ENCODE measurements at regions not wholly inside any gene's neighbourhood (a gene's known extent, or its start where the extent isn't known, plus 50 kb on each side); places are given as distances from the start of the nearest gene placed in this dataset.

- TF ChIP-seq ZNF462 (CRISPR knock-in tag; IDR thresholded peaks at IDR 0.05) (no peak), CREB1 (CRISPR knock-in tag; IDR thresholded peaks at IDR 0.05; ENCODE audit: low read depth) (no peak), ZNF331 (CRISPR knock-in tag; IDR thresholded peaks at IDR 0.05; ENCODE audit: low read depth) (no peak), NANOG (IDR thresholded peaks at IDR 0.05; ENCODE audit: borderline replicate concordance) (no peak), CTCF (conservative IDR thresholded peaks at IDR 0.05; ENCODE audit: low read depth in 2 of 2) (no peak)
Measured at GRCh38 chr9:89985068-89985467, 380.3 kb downstream of the GADD45G start (continued).

GRCh38 chr9:89986190-89986589, 381.4 kb downstream of the GADD45G start:
- Histone ChIP-seq H3K4me1 (ENCODE audit: insufficient read depth) (no peaks in the 10 kb centered on the region), H3K9me2 (ENCODE audit: insufficient read depth) (0 out of 2 replicates have a peak, but pooled peaks cover 10% of the 10 kb centered on the region), H3K27me3 (ENCODE audit: insufficient read depth) (no peaks in the 10 kb centered on the region), H3K4me2 (no peak overlapping the region), H3K27ac (ENCODE audit: low read depth) (no peak overlapping the region), H3K4me3 (no peak overlapping the region), H2AFZ (no peak overlapping the region), H3K79me2 (replicated peaks; ENCODE audit: insufficient read depth) (no peaks in the 10 kb centered on the region), H4K20me1 (replicated peaks; ENCODE audit: insufficient read depth) (no peaks in the 10 kb centered on the region), H3F3A (replicated peaks; ENCODE audit: low read depth) (no peaks in the 10 kb centered on the region), H3K36me3 (ENCODE audit: insufficient read depth) (no peaks in the 10 kb centered on the region)
- peaks cover 25% of the 10 kb centered on the region; the same call in 2 of the 3 replicates for H3K9me3 Mint-ChIP-seq
- no peaks in the 10 kb centered on the region for H3K4me1 Mint-ChIP-seq
- H3K36me3 Mint-ChIP-seq (ENCODE audit: low read depth): peaks cover 4% of the 10 kb centered on the region; the same call in 1 of the 3 replicates
- H3K27me3 Mint-ChIP-seq (ENCODE audit: insufficient read depth, low read depth, poor library complexity): no peaks in the 10 kb centered on the region
- ATAC-seq (no peak), DNase-seq (ENCODE audit: low spot score) (no peak)
- no peak overlapping the region for H3K27ac Mint-ChIP-seq
- H3K4me3 Mint-ChIP-seq: no peak overlapping the region
- no peak for TF ChIP-seq CREB1 (CRISPR knock-in tag; IDR thresholded peaks at IDR 0.05; ENCODE audit: low read depth)
- TF ChIP-seq ZNF114 (CRISPR knock-in tag; IDR thresholded peaks at IDR 0.05): no peak
- TF ChIP-seq EZH2 (IDR thresholded peaks at IDR 0.05; ENCODE audit: low read depth, unreplicated experiment): no peak
- no peak for TF ChIP-seq POLR2AphosphoS5 (IDR thresholded peaks at IDR 0.05; ENCODE audit: low read depth)
- no peak for TF ChIP-seq JUNB (IDR thresholded peaks at IDR 0.05; ENCODE audit: unreplicated experiment)
- no peak for TF ChIP-seq NANOG (IDR thresholded peaks at IDR 0.05; ENCODE audit: borderline replicate concordance)
- TF ChIP-seq ZNF331 (CRISPR knock-in tag; IDR thresholded peaks at IDR 0.05; ENCODE audit: low read depth): no peak

All from GM23338 (cell line).